ENCODE measurements at regions not wholly inside any gene's neighbourhood (a gene's known extent, or its start where the extent isn't known, plus 50 kb on each side); places are given as distances from the start of the nearest gene placed in this dataset.
"Not testable (repeated sequence)": the region's sequence is repeated elsewhere in the genome, so short reads cannot be mapped to it uniquely, and the experiment has no call there.

GRCh38 chr6:27669295-27669623 lies 196.4 kb upstream of the ZNF184 start:
- Histone ChIP-seq H3K79me2 (ENCODE audit: control insufficient read depth, insufficient read depth, low read length, unreplicated experiment) (no peaks in the 10 kb centered on the region), H3K4me1 (ENCODE audit: control insufficient read depth, insufficient read depth, low read length, unreplicated experiment) (peaks cover 12% of the 10 kb centered on the region), H3K27ac (ENCODE audit: low read depth, low read length) (no peak overlapping the region), H3K27me3 (ENCODE audit: insufficient read depth, low read length) (peaks cover 23% of the 10 kb centered on the region), H3K4me3 (ENCODE audit: low read depth, low read length) (peak overlapping the region; percentile 76), H2AFZ (ENCODE audit: low read length, unreplicated experiment) (no peak overlapping the region), H3K36me3 (ENCODE audit: insufficient read depth, low read length) (no peaks in the 10 kb centered on the region)

GRCh38 chr6:27668442-27669294 lies 195.8 kb upstream of the ZNF184 start:
- no peak overlapping the region for H3K27ac ChIP-seq (ENCODE audit: low read depth, low read length)
- peaks cover 18% of the 10 kb centered on the region for H3K27me3 ChIP-seq (ENCODE audit: insufficient read depth, low read length)
- peak overlapping the region; percentile 76 for H3K4me3 ChIP-seq (ENCODE audit: low read depth, low read length)
- no peaks in the 10 kb centered on the region for H3K36me3 ChIP-seq (ENCODE audit: insufficient read depth, low read length)
- no peaks in the 10 kb centered on the region for H3K79me2 ChIP-seq (ENCODE audit: control insufficient read depth, insufficient read depth, low read length, unreplicated experiment)
- H3K4me1 ChIP-seq (ENCODE audit: control insufficient read depth, insufficient read depth, low read length, unreplicated experiment): peaks cover 12% of the 10 kb centered on the region
- H2AFZ ChIP-seq (ENCODE audit: low read length, unreplicated experiment): no peak overlapping the region

GRCh38 chr6:27667657-27668441 lies 194.9 kb upstream of the ZNF184 start:
- peaks cover 12% of the 10 kb centered on the region for H3K4me1 ChIP-seq (ENCODE audit: control insufficient read depth, insufficient read depth, low read length, unreplicated experiment)
- H3K27me3 ChIP-seq (ENCODE audit: insufficient read depth, low read length): peaks cover 14% of the 10 kb centered on the region
- no peaks in the 10 kb centered on the region for H3K36me3 ChIP-seq (ENCODE audit: insufficient read depth, low read length)
- H3K79me2 ChIP-seq (ENCODE audit: control insufficient read depth, insufficient read depth, low read length, unreplicated experiment): no peaks in the 10 kb centered on the region
- H3K27ac ChIP-seq (ENCODE audit: low read depth, low read length): no peak overlapping the region
- peak overlapping the region; percentile 76 for H3K4me3 ChIP-seq (ENCODE audit: low read depth, low read length)
- H2AFZ ChIP-seq (ENCODE audit: low read length, unreplicated experiment): peak overlapping the region; percentile 66

- peak overlapping the region; percentile 66 for H2AFZ ChIP-seq (ENCODE audit: low read length, unreplicated experiment)
- peak overlapping the region; percentile 76 for H3K4me3 ChIP-seq (ENCODE audit: low read depth, low read length)
- no peaks in the 10 kb centered on the region for H3K79me2 ChIP-seq (ENCODE audit: control insufficient read depth, insufficient read depth, low read length, unreplicated experiment)
- no peak overlapping the region for H3K27ac ChIP-seq (ENCODE audit: low read depth, low read length)
- peaks cover 12% of the 10 kb centered on the region for H3K4me1 ChIP-seq (ENCODE audit: control insufficient read depth, insufficient read depth, low read length, unreplicated experiment)
- H3K27me3 ChIP-seq (ENCODE audit: insufficient read depth, low read length): peaks cover 14% of the 10 kb centered on the region
- no peaks in the 10 kb centered on the region for H3K36me3 ChIP-seq (ENCODE audit: insufficient read depth, low read length)
These were observed 194.2 kb upstream of the ZNF184 start for GRCh38 chr6:27667016-27667656.

- H3K4me1 ChIP-seq (ENCODE audit: control insufficient read depth, insufficient read depth, low read length, unreplicated experiment): peaks cover 6% of the 10 kb centered on the region
- H3K36me3 ChIP-seq (ENCODE audit: insufficient read depth, low read length): no peaks in the 10 kb centered on the region
- H2AFZ ChIP-seq (ENCODE audit: low read length, unreplicated experiment): no peak overlapping the region
- no peak overlapping the region for H3K4me3 ChIP-seq (ENCODE audit: low read depth, low read length)
- H3K27me3 ChIP-seq (ENCODE audit: insufficient read depth, low read length): peaks cover 14% of the 10 kb centered on the region
- no peaks in the 10 kb centered on the region for H3K79me2 ChIP-seq (ENCODE audit: control insufficient read depth, insufficient read depth, low read length, unreplicated experiment)
- H3K27ac ChIP-seq (ENCODE audit: low read depth, low read length): no peak overlapping the region
These were observed 189.9 kb upstream of the ZNF184 start for GRCh38 chr6:27662769-27663168.

GRCh38 chr6:27662212-27662611 lies 189.3 kb upstream of the ZNF184 start:
- peaks cover 12% of the 10 kb centered on the region for H3K27me3 ChIP-seq (ENCODE audit: insufficient read depth, low read length)
- not testable (repeated sequence) for H2AFZ ChIP-seq (ENCODE audit: low read length, unreplicated experiment); H3K4me3 ChIP-seq (ENCODE audit: low read depth, low read length); H3K4me1 ChIP-seq (ENCODE audit: control insufficient read depth, insufficient read depth, low read length, unreplicated experiment); H3K79me2 ChIP-seq (ENCODE audit: control insufficient read depth, insufficient read depth, low read length, unreplicated experiment); H3K27ac ChIP-seq (ENCODE audit: low read depth, low read length); H3K36me3 ChIP-seq (ENCODE audit: insufficient read depth, low read length)

- not testable (repeated sequence) for H3K79me2 ChIP-seq (ENCODE audit: control insufficient read depth, insufficient read depth, low read length, unreplicated experiment); H3K4me1 ChIP-seq (ENCODE audit: control insufficient read depth, insufficient read depth, low read length, unreplicated experiment); H2AFZ ChIP-seq (ENCODE audit: low read length, unreplicated experiment); H3K36me3 ChIP-seq (ENCODE audit: insufficient read depth, low read length); H3K27ac ChIP-seq (ENCODE audit: low read depth, low read length)
- H3K4me3 ChIP-seq (ENCODE audit: low read depth, low read length): 0 out of 2 replicates have a peak overlapping the region, but pooled peaks have one; percentile 33
- H3K27me3 ChIP-seq (ENCODE audit: insufficient read depth, low read length): peaks cover 30% of the 10 kb centered on the region
These were observed 180.4 kb upstream of the ZNF184 start for GRCh38 chr6:27653143-27653825.

GRCh38 chr6:27651371-27651732 lies 178.4 kb upstream of the ZNF184 start:
- Histone ChIP-seq H3K27me3 (ENCODE audit: insufficient read depth, low read length) (peaks cover 42% of the 10 kb centered on the region), H3K4me3 (ENCODE audit: low read depth, low read length) (peak overlapping the region; percentile 47), H3K4me1 (ENCODE audit: control insufficient read depth, insufficient read depth, low read length, unreplicated experiment) (no peaks in the 10 kb centered on the region)

GRCh38 chr6:27650620-27651370 lies 177.9 kb upstream of the ZNF184 start:
- Histone ChIP-seq H3K4me3 (ENCODE audit: low read depth, low read length) (peak overlapping the region; percentile 47), H3K79me2 (ENCODE audit: control insufficient read depth, insufficient read depth, low read length, unreplicated experiment) (no peaks in the 10 kb centered on the region), H2AFZ (ENCODE audit: low read length, unreplicated experiment) (peak overlapping the region; percentile 53), H3K27me3 (ENCODE audit: insufficient read depth, low read length) (peaks cover 44% of the 10 kb centered on the region), H3K36me3 (ENCODE audit: insufficient read depth, low read length) (no peaks in the 10 kb centered on the region), H3K27ac (ENCODE audit: low read depth, low read length) (no peak overlapping the region), H3K4me1 (ENCODE audit: control insufficient read depth, insufficient read depth, low read length, unreplicated experiment) (no peaks in the 10 kb centered on the region)

More at GRCh38 chr6:27651371-27651732, 178.4 kb upstream of the ZNF184 start:
- peak overlapping the region; percentile 53 for H2AFZ ChIP-seq (ENCODE audit: low read length, unreplicated experiment)
- no peaks in the 10 kb centered on the region for H3K79me2 ChIP-seq (ENCODE audit: control insufficient read depth, insufficient read depth, low read length, unreplicated experiment)
- H3K36me3 ChIP-seq (ENCODE audit: insufficient read depth, low read length): no peaks in the 10 kb centered on the region
- H3K27ac ChIP-seq (ENCODE audit: low read depth, low read length): no peak overlapping the region

- Histone ChIP-seq H3K4me3 (ENCODE audit: low read depth, low read length) (no peak overlapping the region), H3K27ac (ENCODE audit: low read depth, low read length) (no peak overlapping the region)
These were observed 171.6 kb upstream of the ZNF184 start for GRCh38 chr6:27644528-27644927.

More at GRCh38 chr6:27644528-27644927, 171.6 kb upstream of the ZNF184 start:
- H3K4me1 ChIP-seq (ENCODE audit: control insufficient read depth, insufficient read depth, low read length, unreplicated experiment): no peaks in the 10 kb centered on the region
- H3K36me3 ChIP-seq (ENCODE audit: insufficient read depth, low read length): no peaks in the 10 kb centered on the region
- no peak overlapping the region for H2AFZ ChIP-seq (ENCODE audit: low read length, unreplicated experiment)
- no peaks in the 10 kb centered on the region for H3K79me2 ChIP-seq (ENCODE audit: control insufficient read depth, insufficient read depth, low read length, unreplicated experiment)
- peaks cover 56% of the 10 kb centered on the region for H3K27me3 ChIP-seq (ENCODE audit: insufficient read depth, low read length)
